SK-N-MC (cell line): ENCODE measurements at regions not wholly inside any gene's neighbourhood (a gene's known extent, or its start where the extent isn't known, plus 50 kb on each side); places are given as distances from the start of the nearest gene placed in this dataset.

Experiments used
- EZH2 ChIP-seq: fragments of 200-600 bp; sonication (generic); IDR thresholded peaks from one replicate; pipeline ENCODE4 v1.6.1; 2017; ENCODE audit warnings: antibody characterized with exemption
- POLR2AphosphoS5 ChIP-seq: IDR thresholded peaks from 2 replicates; pipeline ENCODE4 v1.6.1; 2012; ENCODE audit warnings: mild to moderate bottlenecking, low read depth, low read length, borderline replicate concordance

DNA sequence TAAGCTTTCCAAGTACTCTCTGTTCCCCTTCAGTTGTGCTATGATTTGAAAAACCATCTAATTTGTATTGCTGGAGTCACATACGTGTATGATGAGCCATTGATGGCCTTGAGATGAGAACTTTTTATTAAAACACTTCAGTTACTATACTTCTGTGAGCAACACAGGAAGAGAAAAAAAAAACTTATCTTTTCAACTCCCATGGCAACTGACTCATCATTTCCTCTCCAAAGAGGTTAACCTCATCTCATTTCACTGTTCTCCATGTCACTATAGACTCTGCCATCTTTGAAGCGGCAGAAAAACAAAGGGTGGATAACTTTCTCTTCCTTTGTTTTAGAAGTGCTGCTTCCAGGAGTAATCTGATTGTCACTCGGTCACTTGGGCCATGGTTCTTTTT, 104.3 kb upstream of the PCSK1 start:
- TF ChIP-seq POLR2AphosphoS5 (no peak), EZH2 (no peak)
